Activated CD4-positive, alpha-beta T cell treated with anti-CD3 and anti-CD28 coated beads for 24 hours (primary cell): ENCODE measurements at regions not wholly inside any gene's neighbourhood (a gene's known extent, or its start where the extent isn't known, plus 50 kb on each side); places are given as distances from the start of the nearest gene placed in this dataset.

Experiments
- DNase-seq, 2 donors: peaks; one replicate each; pipeline ENCODE4 v3.0.0-alpha.2; 2020; ENCODE audit warnings: low read depth in 2 of 2

GRCh38 chr4:57265831-57266582, 155.8 kb upstream of the IGFBP7 start:
- no peak for DNase-seq

- DNase-seq, result no peak
Observed at GRCh38 chr4:57254754-57255153, 144.6 kb upstream of the IGFBP7 start.

- DNase-seq, result no peak
Observed at GRCh38 chr4:57249083-57249482, 138.9 kb upstream of the IGFBP7 start.

- DNase-seq, result no peak
Observed at GRCh38 chr4:57243076-57243475, 132.9 kb upstream of the IGFBP7 start.

- no peak for DNase-seq
Observed at GRCh38 chr4:57234252-57234775, 124.1 kb upstream of the IGFBP7 start.

- no peak for DNase-seq
Observed at GRCh38 chr4:57233386-57233785, 123.2 kb upstream of the IGFBP7 start.

GRCh38 chr4:57231781-57232180, 121.6 kb upstream of the IGFBP7 start:
- DNase-seq, result no peak

GRCh38 chr4:57220734-57221133, 110.5 kb upstream of the IGFBP7 start:
- no peak for DNase-seq

GRCh38 chr4:57220172-57220571, 110.0 kb upstream of the IGFBP7 start:
- no peak for DNase-seq

GRCh38 chr4:57219431-57219830, 109.2 kb upstream of the IGFBP7 start:
- DNase-seq, result no peak

- no peak for DNase-seq
Observed at GRCh38 chr4:57214654-57215411, 104.6 kb upstream of the IGFBP7 start.

- no peak for DNase-seq
Observed at GRCh38 chr4:57211131-57211530, 100.9 kb upstream of the IGFBP7 start.

GRCh38 chr4:57206172-57206571, 96.0 kb upstream of the IGFBP7 start:
- no peak for DNase-seq

- no peak for DNase-seq
Observed at GRCh38 chr4:57205580-57205979, 95.4 kb upstream of the IGFBP7 start.

GRCh38 chr4:57200799-57201327, 90.7 kb upstream of the IGFBP7 start:
- no peak for DNase-seq

- no peak for DNase-seq
Observed at GRCh38 chr4:57199267-57199666, 89.1 kb upstream of the IGFBP7 start.

- no peak for DNase-seq
Observed at GRCh38 chr4:57195622-57196021, 85.4 kb upstream of the IGFBP7 start.

GRCh38 chr4:57194068-57194611, 84.0 kb upstream of the IGFBP7 start:
- DNase-seq, result no peak

- no peak for DNase-seq
Observed at GRCh38 chr4:57193209-57193810, 83.1 kb upstream of the IGFBP7 start.

GRCh38 chr4:57191523-57192034, 81.4 kb upstream of the IGFBP7 start:
- DNase-seq, result no peak

- peak in 1 of 2 donors; percentile 17 for DNase-seq
Observed at GRCh38 chr4:57190601-57191481, 80.7 kb upstream of the IGFBP7 start.
